ENCODE measurements at regions not wholly inside any gene's neighbourhood (a gene's known extent, or its start where the extent isn't known, plus 50 kb on each side); places are given as distances from the start of the nearest gene placed in this dataset.

DNA sequence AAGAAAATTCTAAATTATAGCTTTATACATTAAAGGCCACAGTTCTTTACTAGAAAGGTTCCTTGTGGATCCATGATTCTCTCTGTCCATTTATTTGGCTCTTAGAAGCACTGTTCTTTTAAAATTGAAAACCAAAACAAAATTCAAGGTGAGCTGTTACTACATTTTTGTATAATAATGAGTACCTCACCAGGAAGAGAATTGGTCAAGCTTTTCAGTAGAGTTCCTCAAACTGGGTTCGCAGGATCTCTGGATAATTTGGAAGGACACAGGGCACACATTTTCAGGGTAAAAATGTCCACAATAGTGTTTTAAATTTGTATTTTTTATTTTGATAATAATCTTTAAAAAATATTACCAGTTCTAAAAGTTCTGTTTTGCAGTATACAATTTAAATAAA, 93.0 kb downstream of the PPP1R3A start:
- no peak for DNase-seq

DNA sequence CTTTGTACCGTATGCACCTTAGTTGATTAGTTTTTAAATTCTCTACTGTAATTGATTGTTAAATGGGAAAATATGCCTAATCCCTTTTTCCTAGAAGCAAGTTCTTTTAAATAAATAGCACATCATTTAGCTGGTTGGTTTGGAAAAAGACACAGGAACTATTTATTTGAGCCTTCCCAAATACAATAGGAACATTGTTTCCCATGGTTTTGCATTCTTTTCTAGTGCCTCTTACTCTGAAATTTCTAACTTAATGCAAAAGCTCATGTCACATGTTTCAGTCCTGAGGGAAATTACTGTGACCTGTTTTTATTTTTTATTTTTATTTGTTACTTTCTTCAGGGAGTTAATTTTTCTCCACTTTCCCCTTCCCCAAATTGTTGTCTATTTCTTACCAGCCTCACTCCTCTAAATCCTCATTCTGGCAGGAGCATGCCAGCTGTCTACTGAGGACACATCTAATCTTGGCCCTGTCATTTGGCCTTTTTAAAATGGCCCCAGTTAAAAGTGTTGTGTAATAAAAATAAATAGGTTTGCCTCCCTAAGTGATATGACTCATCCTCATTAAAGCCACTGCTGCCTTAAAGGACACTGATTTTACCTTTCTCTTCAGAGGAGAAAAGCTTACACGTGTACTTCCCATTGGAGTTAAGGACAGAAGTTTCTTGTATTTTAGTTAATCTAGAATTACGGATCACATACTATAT, 94.5 kb downstream of the PPP1R3A start:
- DNase-seq: peak; percentile 27

DNA sequence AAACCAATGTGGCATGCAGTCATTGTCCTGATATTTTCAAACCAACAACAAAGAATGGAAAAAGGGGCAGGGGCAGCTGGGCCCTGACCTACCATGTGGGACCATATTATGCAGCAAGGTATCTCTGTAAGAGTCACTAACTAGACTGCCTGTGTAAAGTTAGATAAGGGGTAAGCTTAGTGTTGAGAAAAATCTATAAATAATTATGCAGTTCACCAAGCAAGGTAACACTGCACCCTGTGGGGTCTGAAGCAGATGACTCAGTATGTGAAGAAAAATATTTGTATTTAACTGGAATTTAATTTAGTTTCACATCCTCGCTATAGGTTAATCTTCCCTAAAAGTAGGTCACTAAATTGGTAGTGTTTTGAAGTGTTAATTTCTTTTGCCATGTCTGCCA, 99.3 kb downstream of the PPP1R3A start:
- no peak for DNase-seq

DNA sequence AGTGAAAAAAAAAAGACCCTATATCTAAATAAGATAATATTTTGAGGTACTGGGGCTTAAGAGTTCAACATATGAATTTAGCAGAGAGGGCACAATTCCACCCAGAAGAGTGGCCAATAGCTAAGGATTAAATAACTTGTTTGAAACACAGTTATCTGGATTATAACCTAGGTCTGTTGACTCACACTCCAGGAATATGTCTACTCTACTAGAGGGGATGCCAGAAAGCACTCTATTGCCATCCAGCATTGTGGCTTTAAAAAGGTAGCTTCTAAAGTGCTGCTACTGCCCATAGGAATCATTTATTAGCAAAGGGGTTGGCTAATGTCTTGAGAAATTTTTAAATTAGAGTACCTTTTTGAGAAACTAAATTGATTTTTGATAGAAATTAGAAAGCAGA, 102.2 kb downstream of the PPP1R3A start:
- no peak for DNase-seq

DNA sequence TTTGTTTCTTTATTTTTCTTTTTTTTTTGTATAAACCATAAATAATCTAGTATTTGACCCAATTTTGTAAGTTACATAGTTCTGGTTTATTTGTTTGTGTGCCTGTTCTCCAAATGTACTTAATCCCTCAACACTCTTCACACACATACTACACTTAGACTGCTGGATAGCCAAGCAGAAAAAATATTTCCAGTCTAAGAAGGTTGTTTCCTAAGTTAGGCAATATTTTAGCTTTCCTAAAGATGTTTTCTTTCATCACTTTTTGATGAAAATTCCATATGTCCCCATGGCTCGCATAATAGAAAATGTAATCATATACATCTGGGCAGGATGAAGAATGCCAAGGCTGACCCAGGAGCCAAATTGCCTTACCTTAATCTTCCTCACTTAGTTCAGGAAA, 105.3 kb downstream of the PPP1R3A start:
- no peak for DNase-seq

DNA sequence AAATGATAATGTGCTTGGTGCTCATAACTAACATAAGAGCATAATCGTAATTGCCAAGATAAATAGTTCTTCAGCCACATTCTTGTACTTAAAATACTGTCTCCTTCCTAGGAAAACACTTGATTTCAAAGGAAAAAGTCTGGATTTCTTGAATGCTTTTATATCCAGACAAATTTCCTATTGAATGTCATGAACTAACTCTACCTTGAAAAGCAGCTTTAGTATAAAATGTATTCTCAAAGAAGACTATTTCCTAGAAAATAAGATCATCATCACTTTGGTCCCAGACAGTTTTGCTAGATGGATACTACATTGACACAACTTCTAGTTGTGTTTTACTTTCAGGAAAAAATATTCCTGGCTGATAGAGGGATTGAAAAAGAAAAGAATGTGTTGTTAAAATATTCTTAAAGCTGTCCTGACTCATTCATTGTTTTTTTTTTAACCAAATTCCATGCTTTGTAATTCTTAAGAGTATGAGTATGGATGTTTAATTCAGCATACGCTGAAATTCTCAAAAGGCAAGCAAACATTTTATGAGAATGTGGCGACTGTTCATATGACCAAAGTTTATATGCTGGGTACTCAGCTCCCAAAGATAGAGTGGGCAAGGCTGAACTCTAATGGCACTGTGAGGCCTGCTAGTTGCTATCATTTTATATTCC, 106.1 kb downstream of the PPP1R3A start:
- no peak for DNase-seq

DNA sequence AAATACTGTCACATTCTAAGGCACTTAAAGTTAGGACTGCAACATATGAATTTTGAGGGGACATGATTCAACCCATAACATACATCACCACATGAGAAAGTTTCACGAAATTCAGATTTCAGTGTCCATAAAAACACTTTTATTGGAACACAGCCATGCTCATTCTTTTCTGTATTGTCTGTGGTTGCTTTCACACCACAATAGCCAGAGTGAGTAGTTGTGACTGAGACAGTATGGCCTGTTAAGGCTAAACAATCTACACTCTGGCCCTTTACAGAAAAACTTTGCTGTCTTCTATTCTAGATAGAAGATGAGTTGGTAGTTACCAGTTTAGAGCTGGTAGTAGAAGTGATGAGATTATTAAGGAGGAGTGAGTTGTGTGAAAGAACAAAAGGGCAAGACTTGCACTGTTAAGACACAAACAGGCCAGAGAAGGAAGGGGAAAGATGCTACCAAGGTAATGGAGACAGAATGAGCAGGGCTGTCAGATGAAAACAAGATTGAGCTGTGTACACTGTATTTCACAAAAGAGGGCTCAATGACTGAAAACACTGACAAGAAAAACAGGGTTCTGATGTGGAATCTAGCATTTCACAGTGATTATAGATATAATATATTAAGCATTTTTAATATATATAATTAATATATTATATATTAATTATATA, 108.6 kb downstream of the PPP1R3A start:
- peak; percentile 19 for DNase-seq

DNA sequence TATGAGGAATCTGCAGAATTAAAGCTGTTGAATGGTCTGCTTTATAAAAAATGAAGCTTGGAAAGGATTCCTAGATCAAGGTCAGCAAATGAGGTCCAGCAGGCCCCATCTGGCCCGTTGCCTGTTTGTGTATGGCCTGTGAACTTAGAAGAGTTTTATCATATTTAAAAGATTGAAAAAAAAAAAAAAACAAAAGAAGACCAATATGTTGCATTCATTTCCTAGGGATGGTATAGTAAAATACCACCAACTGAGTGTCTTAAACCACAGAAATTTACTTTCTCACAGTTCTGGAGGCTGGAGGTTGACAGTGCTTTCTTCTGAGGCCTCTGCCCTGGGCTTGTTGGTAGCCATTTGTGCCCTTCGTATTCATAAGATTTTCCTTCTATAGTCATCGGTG, 109.2 kb downstream of the PPP1R3A start:
- no peak for DNase-seq

DNA sequence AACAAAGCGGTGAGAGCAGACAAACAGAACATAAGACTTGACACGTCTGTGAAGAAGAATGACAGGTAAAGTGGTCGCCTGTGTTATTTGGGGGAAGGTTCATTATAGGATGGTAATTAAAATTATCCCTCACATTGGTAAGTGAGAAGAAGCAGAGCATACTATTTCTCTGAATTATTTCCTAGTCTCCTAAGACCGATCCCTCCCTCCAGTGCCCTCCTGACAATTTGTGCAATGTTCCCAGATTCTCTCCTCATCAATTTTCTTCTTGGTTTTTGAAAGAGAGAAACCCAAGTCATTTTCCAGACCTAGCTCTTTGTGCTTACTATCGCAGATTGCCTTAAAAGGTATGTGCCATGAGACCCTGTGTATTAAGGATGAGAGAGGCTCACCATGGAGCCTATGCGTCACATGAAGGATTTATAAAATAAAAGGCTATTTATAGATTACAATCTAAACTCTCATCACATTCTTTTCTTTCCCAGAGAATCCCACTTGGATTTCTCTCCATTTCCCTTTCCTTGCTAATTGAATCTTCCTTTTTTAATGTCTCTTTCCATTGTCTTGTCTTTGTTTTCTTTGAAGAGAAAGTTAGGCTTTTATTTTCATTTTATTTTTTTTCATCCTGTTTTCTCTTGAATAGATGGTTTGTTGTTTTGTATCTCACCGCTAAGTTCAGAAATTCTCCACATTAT, 112.0 kb downstream of the PPP1R3A start:
- DNase-seq: no peak

DNA sequence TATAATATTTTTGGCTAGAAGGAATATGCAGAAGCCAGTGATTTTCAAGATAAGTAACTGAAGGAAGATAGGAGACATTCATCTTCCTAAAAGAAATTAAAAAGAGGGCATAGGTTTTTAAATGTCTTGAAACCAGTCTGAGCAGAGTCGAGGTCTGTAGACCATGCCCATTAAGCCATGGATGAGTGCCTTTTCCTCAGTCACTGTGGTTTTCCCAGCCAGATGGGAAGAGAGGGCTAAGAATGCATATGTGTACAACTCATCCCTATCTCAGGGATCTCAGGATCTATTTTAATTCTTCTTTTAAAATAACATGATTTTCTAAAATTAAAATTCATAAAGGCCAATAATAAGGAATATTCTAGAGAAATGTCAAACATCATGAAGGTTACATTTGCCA, 112.8 kb downstream of the PPP1R3A start:
- DNase-seq: no peak

DNA sequence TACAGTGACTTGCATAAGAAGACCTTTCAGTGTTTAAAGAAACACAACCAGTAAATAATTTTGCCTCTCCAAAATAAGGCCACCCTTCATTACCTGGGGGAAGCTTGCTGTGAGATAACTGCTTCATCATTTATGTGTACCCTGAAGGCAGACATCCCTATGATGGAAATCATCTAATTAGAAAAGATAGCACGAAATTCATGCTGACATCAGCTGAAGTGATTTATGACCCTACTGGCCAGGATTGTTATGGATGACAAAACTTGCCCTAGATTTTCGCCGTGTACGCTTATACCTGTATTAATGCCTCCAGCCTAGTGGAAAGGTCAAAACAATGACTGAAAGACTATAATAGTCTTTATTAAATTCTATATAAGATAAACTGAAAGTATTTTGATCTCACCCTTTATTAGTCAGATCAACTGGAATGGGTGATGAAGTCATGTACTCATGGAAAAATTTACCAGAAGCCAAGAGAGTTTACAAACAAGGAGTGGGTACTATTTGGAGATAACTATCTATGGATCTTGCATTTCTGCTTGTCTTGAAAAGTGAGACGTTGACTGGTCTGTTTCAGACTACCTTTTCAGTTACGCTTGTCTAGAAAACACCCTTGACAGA, 114.2 kb downstream of the PPP1R3A start:
- DNase-seq: no peak

DNA sequence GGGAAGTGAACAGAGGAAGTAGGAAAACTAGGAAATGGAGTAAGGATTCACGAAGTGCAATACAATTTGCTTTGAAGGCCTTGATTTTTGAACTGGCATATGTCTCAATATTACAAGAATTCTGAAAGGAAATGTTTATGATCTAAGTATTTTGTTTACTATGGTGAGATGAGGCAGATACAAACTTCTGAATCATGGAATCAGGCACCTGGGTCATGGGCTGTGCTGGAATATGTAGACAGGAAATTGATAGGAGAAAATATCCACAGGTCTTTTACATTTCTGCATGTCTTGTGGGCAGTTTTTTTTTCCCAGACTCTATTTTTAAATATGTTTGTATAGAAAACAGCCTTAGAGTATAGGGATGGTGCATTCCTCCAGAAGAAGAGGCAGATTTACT, 117.1 kb downstream of the PPP1R3A start:
- DNase-seq: no peak

DNA sequence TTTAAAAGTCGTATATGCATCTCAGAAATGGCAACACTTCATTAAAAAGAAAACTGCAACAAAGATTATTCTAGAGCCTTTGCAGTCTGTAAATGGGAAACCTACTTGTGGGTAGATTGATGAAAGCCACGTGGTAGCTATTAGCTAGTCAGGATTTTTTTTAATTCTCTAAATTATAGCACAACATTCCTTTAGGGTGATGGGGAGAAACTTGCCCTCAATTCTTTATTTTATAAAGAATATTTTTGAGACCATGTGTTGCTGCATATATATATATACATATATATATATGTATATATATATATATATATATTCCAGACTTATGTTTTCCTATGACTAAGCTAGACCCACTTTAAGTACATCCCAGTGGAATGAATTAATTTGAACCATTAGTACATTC, 118.0 kb downstream of the PPP1R3A start:
- no peak for DNase-seq

DNA sequence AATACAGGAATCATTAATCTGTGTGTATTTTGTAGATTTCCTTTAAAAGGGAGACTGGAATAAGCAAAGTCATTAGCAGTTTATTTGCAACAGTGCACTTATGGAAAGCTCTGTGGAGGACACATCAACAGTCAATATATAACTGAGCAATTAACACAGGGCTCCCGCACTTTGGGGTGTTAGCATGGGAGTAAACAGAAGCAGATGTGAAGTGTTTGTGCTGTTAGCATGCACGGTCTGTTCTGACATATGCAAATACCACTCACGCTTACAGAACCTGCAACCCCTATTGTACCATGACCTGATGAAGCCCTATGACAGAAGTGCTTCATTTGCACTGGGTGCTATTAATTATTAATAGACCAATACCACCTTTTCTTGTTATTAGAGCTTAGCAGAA, 118.9 kb downstream of the PPP1R3A start:
- peak; percentile 2 for DNase-seq

DNA sequence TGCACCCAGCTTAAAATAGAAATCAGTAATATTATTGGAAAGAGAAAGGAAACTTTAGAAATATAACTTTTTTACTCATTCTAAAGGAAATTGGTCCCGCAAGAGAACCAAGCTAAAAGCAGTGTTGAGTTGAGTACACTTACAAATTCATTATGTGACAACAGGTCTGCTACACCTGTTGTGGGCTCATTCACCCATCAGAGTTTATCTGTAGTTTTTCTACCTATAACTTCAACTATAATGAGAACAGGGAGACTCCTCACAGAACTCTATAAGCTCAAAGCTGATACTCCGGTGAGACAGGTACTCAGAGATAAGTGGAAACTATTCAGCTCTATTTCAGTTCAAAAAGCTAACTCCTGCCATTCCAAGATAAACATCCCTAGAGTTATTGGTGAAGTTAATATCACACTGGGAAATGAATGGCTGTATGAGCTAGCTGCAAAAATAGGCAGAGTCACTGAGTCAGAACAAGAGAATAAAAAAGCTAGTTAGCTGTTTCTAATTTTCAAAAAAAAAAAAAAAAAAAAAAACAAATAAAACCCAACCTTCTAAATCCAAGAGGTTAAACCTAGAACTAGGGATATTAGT, 121.3 kb downstream of the PPP1R3A start:
- no peak for DNase-seq

DNA sequence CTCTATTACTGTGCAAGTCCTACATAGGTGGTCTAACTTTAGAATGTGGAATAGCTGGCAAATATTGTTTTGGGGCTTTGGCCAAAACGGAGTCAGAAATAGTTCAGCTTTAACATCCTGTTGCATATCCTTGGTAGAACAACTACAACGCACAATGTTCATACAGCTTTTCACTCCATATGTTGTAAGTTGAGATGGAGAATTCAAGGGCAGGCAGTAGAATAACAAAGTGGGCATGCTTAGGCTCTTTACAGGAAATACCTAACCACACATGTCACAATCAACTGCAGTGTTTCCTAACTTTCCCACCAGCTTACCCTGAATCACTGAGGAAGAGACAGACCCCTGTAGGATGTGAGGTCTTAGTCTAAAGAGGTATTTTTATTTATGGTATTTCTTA, 122.3 kb downstream of the PPP1R3A start:
- DNase-seq: no peak

DNA sequence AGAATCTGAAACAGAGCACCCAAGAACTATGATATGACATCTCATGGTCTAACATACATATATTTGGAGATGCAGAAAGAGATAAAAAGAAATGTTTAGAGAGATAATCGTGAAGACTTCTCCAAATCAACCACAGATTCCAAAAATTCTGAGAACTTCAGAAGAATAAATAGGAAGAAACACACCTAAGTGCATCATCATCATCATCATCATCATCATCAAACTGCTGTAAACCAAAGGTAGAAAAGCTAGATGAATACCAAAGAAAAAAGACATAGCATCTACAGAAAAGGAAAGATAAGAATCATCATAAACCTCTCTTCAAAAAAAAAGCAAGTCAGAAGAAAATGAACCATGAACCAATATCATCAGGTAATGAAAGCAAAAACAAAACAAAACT, 124.2 kb downstream of the PPP1R3A start:
- DNase-seq: no peak

DNA sequence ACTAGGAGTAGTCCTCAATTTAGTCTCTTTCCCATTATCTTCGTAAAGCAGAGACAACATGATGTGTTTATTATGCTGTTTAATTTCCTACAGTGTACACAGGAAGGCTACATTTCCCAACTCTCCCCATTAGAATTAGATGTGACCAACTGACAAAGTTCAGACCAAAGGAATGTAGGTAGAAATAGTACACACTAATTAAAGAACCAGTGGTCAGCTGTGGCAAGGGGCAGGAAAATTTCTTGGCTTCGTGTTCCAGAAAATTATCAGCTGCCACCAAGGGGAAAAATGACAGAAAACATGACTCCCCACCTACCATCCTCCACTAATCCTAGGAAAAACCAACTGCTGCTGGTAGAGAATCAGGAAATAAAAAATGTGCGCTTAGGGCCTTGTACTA, 125.6 kb downstream of the PPP1R3A start:
- DNase-seq: no peak

DNA sequence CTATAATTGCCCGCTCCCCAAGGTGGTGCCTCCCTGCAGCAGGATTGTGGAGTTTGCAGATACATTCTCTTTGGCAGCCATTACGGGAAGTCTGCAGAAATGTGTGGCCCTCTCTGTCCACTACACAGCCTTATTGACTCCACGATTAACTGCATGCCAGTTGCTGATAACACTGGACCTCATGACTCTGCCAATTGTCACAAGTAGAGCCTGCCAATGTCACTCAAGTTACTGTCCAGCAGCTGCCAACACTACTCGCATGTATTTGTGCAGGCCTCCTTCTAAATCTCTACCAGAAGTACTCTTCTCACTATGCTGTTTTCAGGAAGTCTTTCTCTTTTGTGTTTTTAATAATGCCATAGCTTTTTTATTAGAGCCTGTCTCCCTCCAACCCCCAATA, 128.8 kb downstream of the PPP1R3A start:
- no peak for DNase-seq

DNA sequence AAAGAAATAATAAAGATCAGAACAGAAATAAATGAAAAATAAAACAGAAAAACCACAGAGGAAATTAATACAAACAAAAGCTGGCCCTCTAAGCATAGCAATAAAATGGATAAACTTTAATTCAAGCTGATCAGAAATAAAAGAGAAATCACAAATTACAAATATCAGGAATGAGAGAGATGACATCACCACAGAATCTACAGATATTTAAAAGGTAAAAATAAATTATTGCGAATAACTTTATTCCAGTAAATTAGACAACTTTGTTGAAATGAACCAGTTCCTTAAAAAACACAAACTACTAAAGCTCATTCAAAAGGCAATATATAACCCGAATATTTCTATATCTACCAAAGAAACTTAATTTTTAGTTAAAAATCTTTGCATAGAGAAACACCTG, 131.7 kb downstream of the PPP1R3A start:
- no peak for DNase-seq

DNA sequence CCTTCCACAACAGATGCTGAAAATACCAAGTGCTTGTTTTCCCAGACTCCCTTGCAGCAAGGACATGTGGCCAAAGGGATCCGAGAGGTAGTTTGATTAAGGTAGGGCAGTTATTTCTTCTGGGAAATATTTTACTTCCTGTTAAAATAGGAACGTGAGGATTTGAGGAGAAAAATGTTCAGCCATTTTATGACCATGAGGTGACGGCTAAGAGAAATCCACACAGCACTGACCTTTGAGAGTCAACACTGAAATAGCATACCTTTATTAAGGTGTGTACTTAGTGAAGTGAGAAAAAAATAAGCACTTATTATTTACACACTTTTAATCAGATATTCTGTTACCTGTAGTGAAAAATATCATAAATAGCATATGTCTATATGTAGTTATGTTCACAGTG, 133.9 kb downstream of the PPP1R3A start:
- DNase-seq: no peak

DNA sequence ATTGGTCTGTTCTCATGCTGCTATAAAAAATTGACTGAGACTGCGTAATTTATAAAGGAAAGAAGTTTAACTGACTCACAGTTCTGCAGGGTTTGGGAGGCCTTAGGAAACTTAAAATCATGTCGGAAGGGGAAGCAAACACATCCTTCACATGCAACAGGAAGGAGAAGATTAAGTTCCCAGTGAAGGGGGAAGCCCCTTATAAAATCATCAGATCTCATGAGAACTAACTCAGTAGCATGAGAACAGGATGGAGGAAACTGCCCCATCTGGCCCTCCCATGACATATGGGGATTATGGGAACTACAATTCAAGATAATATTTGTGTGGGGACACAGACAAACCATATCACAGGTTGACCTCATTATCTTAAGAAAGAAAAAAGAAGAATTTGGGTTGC, 134.5 kb downstream of the PPP1R3A start:
- peak; percentile 41 for DNase-seq

DNA sequence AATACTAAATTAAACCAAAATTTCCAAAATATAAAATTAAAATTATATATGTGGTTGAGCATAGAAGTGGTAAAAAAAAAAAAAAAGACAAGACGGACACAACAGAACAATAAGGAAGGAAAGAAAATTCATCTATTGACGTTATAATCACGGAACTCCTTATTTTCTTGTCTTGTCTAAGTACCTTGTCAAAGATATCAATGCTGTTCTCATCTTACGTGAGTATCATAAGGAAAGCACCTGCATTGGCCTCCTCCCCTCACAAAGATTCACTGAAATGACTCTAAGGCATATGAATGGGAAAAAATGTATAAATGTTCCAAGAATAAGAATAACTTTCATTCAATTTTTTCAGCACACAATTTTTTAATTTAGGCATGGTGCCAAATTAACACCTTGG, 135.4 kb downstream of the PPP1R3A start:
- no peak for DNase-seq
